Liver (tissue), 3 donors: ENCODE measurements at regions not wholly inside any gene's neighbourhood (a gene's known extent, or its start where the extent isn't known, plus 50 kb on each side); places are given as distances from the start of the nearest gene placed in this dataset.

Experiments used
- ATF3 ChIP-seq: IDR thresholded peaks from 2 replicates; pipeline ENCODE4 v1.6.1; 2016; ENCODE audit warnings: antibody characterized with exemption
- CTCF ChIP-seq: fragments of 150-350 bp; IDR thresholded peaks from 2 replicates; pipeline ENCODE4 v1.5.1; 2017; ENCODE audit warnings: improper control_type of control experiment, low read depth, low read length; ENCODE audit not compliant: missing input control
- EGR1 ChIP-seq, 2 donors: IDR thresholded peaks; 2 replicates each; pipeline ENCODE4 v1.6.1; 2016 to 2018; ENCODE audit warnings: antibody characterized with exemption in 2 of 2, low read depth in 2 of 2
- GABPA ChIP-seq, 2 donors: IDR thresholded peaks in 1 of 2; conservative IDR thresholded peaks in 1 of 2; 2 replicates each; pipeline ENCODE4 v1.6.1; 2016; ENCODE audit warnings: antibody characterized with exemption in 2 of 2, mild to moderate bottlenecking in 1 of 2, moderate library complexity in 1 of 2
- JUND ChIP-seq, 2 donors: IDR thresholded peaks; 2 replicates each; pipeline ENCODE4 v1.6.1; 2016; ENCODE audit warnings: antibody characterized with exemption in 2 of 2
- MAX ChIP-seq: IDR thresholded peaks from 2 replicates; pipeline ENCODE4 v1.6.1; 2016; ENCODE audit warnings: antibody characterized with exemption
- SP1 ChIP-seq: IDR thresholded peaks from 2 replicates; pipeline ENCODE4 v1.6.1; 2018; ENCODE audit warnings: antibody characterized with exemption, mild to moderate bottlenecking
- TAF1 ChIP-seq: conservative IDR thresholded peaks from 2 replicates; pipeline ENCODE4 v1.6.1; 2016; ENCODE audit warnings: antibody characterized with exemption, mild to moderate bottlenecking
- YY1 ChIP-seq: IDR thresholded peaks from 2 replicates; pipeline ENCODE4 v1.6.1; 2016; ENCODE audit warnings: antibody characterized with exemption, mild to moderate bottlenecking
- donor health status: healthy.
- donor health status: healthy.

GRCh38 chr1:65056234-65056633 is 89.9 kb upstream of the JAK1 start:
- TF ChIP-seq ATF3 (no peak), EGR1 (IDR thresholded peaks at IDR 0.05; ENCODE audit: low read depth in 2 of 2) (no peak), CTCF (no peak), TAF1 (no peak), JUND (IDR thresholded peaks at IDR 0.05) (no peak), MAX (no peak), YY1 (no peak), SP1 (no peak), GABPA (IDR thresholded peaks at IDR 0.05 in 1 of 2, conservative IDR thresholded peaks at IDR 0.05 in 1 of 2) (no peak)
